ENCODE measurements at regions not wholly inside any gene's neighbourhood (a gene's known extent, or its start where the extent isn't known, plus 50 kb on each side); places are given as distances from the start of the nearest gene placed in this dataset.

- TF ChIP-seq CTCF (conservative IDR thresholded peaks at IDR 0.05; ENCODE audit: low read length) (no peak), EZH2phosphoT487 (IDR thresholded peaks at IDR 0.05; ENCODE audit: borderline replicate concordance, low read depth, low read length) (no peak)
Measured at GRCh38 chr13:85228692-85229091, 570.5 kb downstream of the SLITRK6 start.
